ENCODE measurements at regions not wholly inside any gene's neighbourhood (a gene's known extent, or its start where the extent isn't known, plus 50 kb on each side); places are given as distances from the start of the nearest gene placed in this dataset.

- H3K4me3 ChIP-seq (ENCODE audit: low read depth, low read length) = no peak overlapping the region
- no peak for DNase-seq (ENCODE audit: low read depth)
- in situ Hi-C loops (cut with HindIII; ENCODE audit: low sequenced_read_pairs) = no loop called here
- no peak for TF ChIP-seq CTCF (IDR thresholded peaks at IDR 0.05; ENCODE audit: low read depth, low read length, missing control alignments)
Measured at GRCh38 chr14:28321475-28322244, 444.9 kb upstream of the FOXG1 start.

- in situ Hi-C loops (cut with HindIII; ENCODE audit: low sequenced_read_pairs) = no loop called here
- no peak for DNase-seq (ENCODE audit: low read depth)
- no peak for TF ChIP-seq CTCF (IDR thresholded peaks at IDR 0.05; ENCODE audit: low read depth, low read length, missing control alignments)
- H3K4me3 ChIP-seq (ENCODE audit: low read depth, low read length) = no peak overlapping the region
Measured at GRCh38 chr14:28323366-28323765, 443.2 kb upstream of the FOXG1 start.

DNA sequence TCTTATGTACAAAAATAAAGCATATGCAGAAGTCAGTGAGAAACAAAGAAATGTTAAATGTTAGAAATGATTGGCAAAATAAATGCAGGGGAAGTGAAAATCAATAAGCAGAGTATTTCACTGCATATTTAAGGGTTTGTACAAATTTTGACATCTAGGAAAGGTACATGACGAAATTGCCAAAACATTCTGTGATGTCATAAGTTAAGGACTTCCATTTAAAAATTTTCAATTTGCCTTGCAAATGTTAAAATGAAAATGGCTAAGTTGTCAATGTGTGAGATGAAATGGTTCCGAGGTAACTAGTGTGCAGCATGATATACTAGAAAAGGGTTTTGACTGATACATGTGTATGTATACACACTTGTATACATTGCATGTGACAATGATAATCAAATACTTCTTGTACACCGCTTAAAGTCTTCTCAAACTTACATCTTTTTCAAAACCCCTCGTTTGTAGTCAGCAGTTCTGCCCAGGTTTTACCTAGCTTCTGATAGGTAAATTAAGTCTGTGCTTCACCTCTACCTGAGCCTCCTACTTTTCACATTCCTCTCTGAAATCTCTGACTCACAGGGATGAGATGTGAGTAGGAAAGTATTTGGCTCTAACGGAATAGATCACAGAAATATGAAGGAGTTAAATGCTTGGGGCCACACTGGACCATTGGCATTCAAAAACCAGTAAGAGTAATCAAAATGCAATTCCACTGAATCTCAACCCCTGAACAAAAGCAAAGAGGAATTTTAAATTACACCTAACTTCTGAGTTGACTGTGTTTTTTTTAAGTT is 442.4 kb upstream of the FOXG1 start:
- in situ Hi-C loops (cut with HindIII; ENCODE audit: low sequenced_read_pairs) = no loop called here
- H3K4me3 ChIP-seq (ENCODE audit: low read depth, low read length) = no peak overlapping the region
- no peak for DNase-seq (ENCODE audit: low read depth)
- no peak for TF ChIP-seq CTCF (IDR thresholded peaks at IDR 0.05; ENCODE audit: low read depth, low read length, missing control alignments)

DNA sequence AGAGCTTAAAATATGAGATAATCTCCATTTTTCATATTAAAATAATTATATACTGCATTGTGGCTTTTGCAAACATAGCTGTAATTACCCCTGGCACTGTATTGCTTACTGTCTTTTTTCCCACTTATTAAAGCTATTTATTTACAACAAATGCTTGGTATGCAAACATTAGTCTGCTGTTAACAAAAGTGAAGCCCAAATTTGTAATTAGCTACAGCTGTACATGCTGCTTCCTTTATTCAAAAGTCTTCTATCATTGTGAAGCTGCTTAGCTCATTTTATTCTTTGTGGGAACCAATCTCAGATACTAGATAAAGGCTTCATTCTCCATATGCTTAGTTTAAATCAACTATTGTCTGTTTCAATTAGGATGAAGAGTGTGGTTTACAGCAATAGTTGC is 425.8 kb upstream of the FOXG1 start:
- no peak for TF ChIP-seq CTCF (IDR thresholded peaks at IDR 0.05; ENCODE audit: low read depth, low read length, missing control alignments)
- no peak for DNase-seq (ENCODE audit: low read depth)
- in situ Hi-C loops (cut with HindIII; ENCODE audit: low sequenced_read_pairs) = no loop called here

DNA sequence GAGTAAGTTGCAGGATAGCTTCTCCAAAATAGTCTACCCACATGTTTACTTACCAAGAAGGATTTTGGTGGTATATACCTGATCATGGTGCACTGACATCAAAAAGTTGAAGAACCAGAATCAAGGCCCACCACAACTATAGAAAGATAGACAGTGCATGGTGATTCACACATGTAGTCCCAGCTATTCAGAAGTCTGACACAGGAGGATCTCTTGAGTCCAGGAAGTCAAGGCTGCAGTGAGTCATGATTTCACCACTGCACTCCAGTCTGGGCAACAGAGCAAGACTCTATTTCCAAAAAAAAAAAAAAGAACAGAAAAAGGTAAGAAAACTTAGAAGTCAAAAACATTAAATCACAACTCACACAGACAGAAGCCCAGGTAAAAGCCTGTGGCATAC is 422.2 kb upstream of the FOXG1 start:
- no peak for TF ChIP-seq CTCF (IDR thresholded peaks at IDR 0.05; ENCODE audit: low read depth, low read length, missing control alignments)
- in situ Hi-C loops (cut with HindIII; ENCODE audit: low sequenced_read_pairs) = no loop called here
- no peak overlapping the region for H3K4me3 ChIP-seq (ENCODE audit: low read depth, low read length)
- no peak for DNase-seq (ENCODE audit: low read depth)

More for the DNA sequence above, 425.8 kb upstream of the FOXG1 start:
- H3K4me3 ChIP-seq (ENCODE audit: low read depth, low read length) = no peak overlapping the region

- in situ Hi-C loops (cut with HindIII; ENCODE audit: low sequenced_read_pairs) = no loop called here
- no peak overlapping the region for H3K4me3 ChIP-seq (ENCODE audit: low read depth, low read length)
- TF ChIP-seq CTCF (IDR thresholded peaks at IDR 0.05; ENCODE audit: low read depth, low read length, missing control alignments) = no peak
- DNase-seq (ENCODE audit: low read depth) = no peak
Measured at GRCh38 chr14:28348797-28349196, 417.8 kb upstream of the FOXG1 start.
